Uterus (tissue), 3 donors: ENCODE measurements at regions not wholly inside any gene's neighbourhood (a gene's known extent, or its start where the extent isn't known, plus 50 kb on each side); places are given as distances from the start of the nearest gene placed in this dataset.

Source experiments
- DNase-seq, 2 donors: peaks; one replicate each; pipeline ENCODE4 v3.0.0-alpha.2; 2019 to 2020
- H3K27ac ChIP-seq, 2 donors: fragments of 200-600 bp; sonication (generic); 1 replicate in 1 of 2; 2 replicates in 1 of 2; pipeline ENCODE4 v1.5.1; 2016 to 2018
- H3K27me3 ChIP-seq, 2 donors: fragments of 200-600 bp; sonication (generic); one replicate each; pipeline ENCODE4 v1.5.1; 2018 to 2019; ENCODE audit warnings: control low read depth in 1 of 2
- H3K36me3 ChIP-seq, 2 donors: fragments of 200-600 bp; sonication (generic); one replicate each; pipeline ENCODE4 v1.5.1; 2019; ENCODE audit warnings: control low read depth in 1 of 2
- H3K4me1 ChIP-seq, 2 donors: fragments of 200-600 bp; sonication (generic); one replicate each; pipeline ENCODE4 v1.5.1; 2018 to 2019; ENCODE audit warnings: control low read depth in 1 of 2
- H3K4me3 ChIP-seq, 2 donors: fragments of 200-600 bp; sonication (generic); 1 replicate in 1 of 2; 2 replicates in 1 of 2; pipeline ENCODE4 v1.5.1; 2018 to 2019; ENCODE audit warnings: mild to moderate bottlenecking in 1 of 2
- H3K9me3 ChIP-seq, 2 donors: fragments of 200-600 bp; sonication (generic); one replicate each; pipeline ENCODE4 v1.5.1; 2019; ENCODE audit warnings: control low read depth in 1 of 2
- CTCF ChIP-seq, 4 experiments: fragments of 200-600 bp in 2 of 4; fragments of 450-650 bp in 2 of 4; sonication (generic) in 2 of 4; IDR thresholded peaks; one replicate each; pipeline ENCODE4 v1.5.1; 2016 to 2019; ENCODE audit warnings: antibody characterized with exemption in 4 of 4, mild to moderate bottlenecking in 2 of 4, moderate library complexity in 1 of 4
- POLR2A ChIP-seq, 2 donors: fragments of 450-650 bp; IDR thresholded peaks; one replicate each; pipeline ENCODE4 v1.6.1; 2016; ENCODE audit warnings: antibody characterized with exemption in 2 of 2, mild to moderate bottlenecking in 1 of 2, moderate library complexity in 1 of 2
- intact Hi-C: fragments of 100-400 bp; cut with DNase I; formaldehyde crosslinking; loops from one replicate; pipeline ENCODE4 v1.15.1; 2023; ENCODE audit warnings: low total_unique reads
- donor health status: DM: yes; HTN: yes; CAD: no.

GRCh38 chr7:27423290-27423689 is 180.7 kb downstream of the EVX1 start:
- H3K4me3 ChIP-seq = no peak overlapping the region
- no peaks in the 10 kb centered on the region for H3K4me1 ChIP-seq
- no peaks in the 10 kb centered on the region for H3K9me3 ChIP-seq
- intact Hi-C loops = no loop called here
- no peak for TF ChIP-seq CTCF (IDR thresholded peaks at IDR 0.05)
- TF ChIP-seq POLR2A (IDR thresholded peaks at IDR 0.05) = no peak
- DNase-seq = peak; percentile 66 to 89
- H3K27me3 ChIP-seq = no peaks in the 10 kb centered on the region
- H3K36me3 ChIP-seq = no peaks in the 10 kb centered on the region
- peak overlapping the region; percentile 55 to 60 for H3K27ac ChIP-seq

GRCh38 chr7:27423821-27424220 is 181.2 kb downstream of the EVX1 start:
- Histone ChIP-seq H3K4me3 (no peak overlapping the region), H3K4me1 (no peaks in the 10 kb centered on the region), H3K27me3 (no peaks in the 10 kb centered on the region), H3K36me3 (no peaks in the 10 kb centered on the region), H3K27ac (peak overlapping the region; percentile 55 to 60), H3K9me3 (no peaks in the 10 kb centered on the region)
- DNase-seq = no peak
- TF ChIP-seq CTCF (IDR thresholded peaks at IDR 0.05) = no peak
- no peak for TF ChIP-seq POLR2A (IDR thresholded peaks at IDR 0.05)
- intact Hi-C loops = no loop called here

- no peaks in the 10 kb centered on the region for H3K27me3 ChIP-seq
- TF ChIP-seq POLR2A (IDR thresholded peaks at IDR 0.05) = no peak
- TF ChIP-seq CTCF (IDR thresholded peaks at IDR 0.05) = no peak
- H3K9me3 ChIP-seq = no peaks in the 10 kb centered on the region
- H3K4me3 ChIP-seq = no peak overlapping the region
- no peak for DNase-seq
- H3K36me3 ChIP-seq = no peaks in the 10 kb centered on the region
- no peak overlapping the region for H3K27ac ChIP-seq
- no peaks in the 10 kb centered on the region for H3K4me1 ChIP-seq
- intact Hi-C loops = no loop called here
These were observed 181.6 kb downstream of the EVX1 start for GRCh38 chr7:27424231-27424630.

GRCh38 chr7:27424749-27425148 is 182.1 kb downstream of the EVX1 start:
- Histone ChIP-seq H3K4me3 (no peak overlapping the region), H3K9me3 (no peaks in the 10 kb centered on the region), H3K4me1 (no peaks in the 10 kb centered on the region), H3K36me3 (no peaks in the 10 kb centered on the region), H3K27ac (no peak overlapping the region), H3K27me3 (no peaks in the 10 kb centered on the region)
- TF ChIP-seq POLR2A (IDR thresholded peaks at IDR 0.05) (no peak), CTCF (IDR thresholded peaks at IDR 0.05) (no peak)
- intact Hi-C loops = no loop called here
- DNase-seq = no peak

GRCh38 chr7:27427416-27427815 is 184.8 kb downstream of the EVX1 start:
- no peak for DNase-seq
- TF ChIP-seq POLR2A (IDR thresholded peaks at IDR 0.05) = no peak
- TF ChIP-seq CTCF (IDR thresholded peaks at IDR 0.05) = no peak
- H3K9me3 ChIP-seq = no peaks in the 10 kb centered on the region
- intact Hi-C loops = no loop called here
- H3K27me3 ChIP-seq = no peaks in the 10 kb centered on the region
- H3K27ac ChIP-seq = no peak overlapping the region
- H3K4me3 ChIP-seq = no peak overlapping the region
- no peaks in the 10 kb centered on the region for H3K36me3 ChIP-seq
- no peaks in the 10 kb centered on the region for H3K4me1 ChIP-seq
